Stimulated activated CD4-positive, alpha-beta T cell treated with anti-CD3 and anti-CD28 coated beads, Interleukin-2, amount 100 ng/mL, for 48 hours (primary cell): ENCODE measurements at regions not wholly inside any gene's neighbourhood (a gene's known extent, or its start where the extent isn't known, plus 50 kb on each side); places are given as distances from the start of the nearest gene placed in this dataset.
"Not testable (repeated sequence)": the region's sequence is repeated elsewhere in the genome, so short reads cannot be mapped to it uniquely, and the experiment has no call there.

Source experiments
- DNase-seq, 2 donors: peaks; one replicate each; pipeline ENCODE4 v3.0.0-alpha.2; 2020

DNA sequence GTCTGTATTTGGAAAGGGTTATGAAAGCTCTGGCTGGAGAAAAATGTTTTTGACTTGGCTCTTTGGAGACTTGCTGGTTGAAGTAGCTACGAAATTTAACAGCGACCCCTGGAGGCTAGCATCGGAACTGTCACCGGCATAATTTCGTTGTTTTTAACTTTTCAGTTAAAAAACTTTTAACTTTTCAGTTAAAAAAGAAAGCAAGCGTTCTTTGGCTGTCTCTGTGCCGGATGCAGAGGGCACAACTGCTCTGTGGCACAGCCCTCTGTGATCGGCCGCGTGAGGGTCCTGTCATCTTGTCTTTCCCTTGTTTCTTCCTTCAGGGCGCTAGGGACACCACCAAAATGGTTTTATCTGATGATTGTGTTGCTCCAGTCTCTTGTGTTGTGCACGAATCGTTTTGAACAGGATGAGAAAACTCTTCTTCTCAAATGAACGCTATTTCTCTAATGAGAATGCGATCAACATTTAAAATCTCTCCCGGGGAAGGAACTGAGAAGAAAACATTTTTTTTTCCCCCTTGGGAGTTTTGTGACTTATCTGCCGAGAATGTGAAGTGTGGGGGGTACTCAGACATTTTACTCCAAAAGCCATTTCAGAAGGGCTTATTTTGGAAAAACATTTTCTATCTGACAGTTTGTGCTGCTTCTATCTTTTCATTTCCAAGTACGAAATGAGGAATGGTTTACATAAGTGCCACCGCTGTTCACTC lies 57.1 kb downstream of the ADCYAP1 start:
- DNase-seq: peak; percentile 46 to 57

DNA sequence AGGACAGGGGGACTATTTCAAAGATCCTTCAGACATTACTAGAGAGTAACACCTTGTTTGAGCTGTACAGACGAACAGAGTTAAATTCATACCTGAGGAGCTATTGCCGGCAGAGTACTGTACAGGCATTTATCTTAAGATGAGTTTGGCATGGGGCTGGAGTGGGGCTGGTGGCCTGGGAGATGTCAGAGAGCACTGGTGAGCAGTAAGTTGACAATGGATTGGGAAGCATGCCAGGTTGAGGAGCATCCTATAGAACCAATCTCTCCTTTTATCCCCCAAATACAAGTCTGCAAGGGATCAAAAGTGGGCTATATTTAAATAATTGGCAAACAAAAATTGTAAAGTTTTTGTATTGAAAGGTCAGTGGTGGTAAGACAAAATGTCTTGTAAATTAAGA lies 58.6 kb downstream of the ADCYAP1 start:
- DNase-seq: no peak

DNA sequence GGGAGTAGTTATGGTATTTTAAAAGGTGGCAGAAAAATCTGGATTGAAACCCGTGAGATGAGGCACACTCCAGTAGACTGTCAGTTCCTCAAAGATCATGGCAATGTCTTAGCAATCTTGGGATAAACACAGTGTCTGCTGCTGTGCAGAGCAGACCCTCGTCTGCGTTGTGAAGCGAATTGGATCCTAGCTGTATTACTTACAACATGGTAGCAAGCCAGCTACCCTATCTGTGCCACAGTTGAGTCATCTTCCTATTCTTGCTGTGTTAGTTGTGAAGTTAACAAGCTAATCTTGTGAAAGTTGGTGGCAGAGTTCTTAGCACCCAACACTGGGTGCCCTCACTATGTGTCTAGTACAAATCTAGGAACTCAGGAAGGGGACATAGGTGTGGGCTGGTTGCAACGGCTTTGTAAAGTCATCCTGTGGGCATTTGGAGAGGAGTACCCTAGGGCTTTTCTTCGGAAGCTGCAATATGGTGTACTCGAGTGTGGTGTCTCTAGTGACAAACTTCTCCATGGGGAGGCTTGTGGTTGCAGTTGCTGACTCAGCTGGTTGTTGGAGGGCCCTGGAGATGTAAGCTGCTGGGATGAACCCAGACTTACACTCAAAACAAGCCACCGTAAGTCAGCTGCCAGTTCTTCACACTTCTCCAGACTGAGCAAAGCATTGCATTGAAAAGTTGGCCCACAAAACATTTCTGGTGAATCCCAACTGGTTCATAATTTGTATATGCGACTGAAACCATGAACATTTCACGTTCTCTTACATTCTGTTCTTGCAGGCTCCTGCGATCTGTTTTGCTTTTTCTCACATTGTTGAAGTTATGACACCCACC lies 61.5 kb downstream of the ADCYAP1 start:
- DNase-seq: no peak

DNA sequence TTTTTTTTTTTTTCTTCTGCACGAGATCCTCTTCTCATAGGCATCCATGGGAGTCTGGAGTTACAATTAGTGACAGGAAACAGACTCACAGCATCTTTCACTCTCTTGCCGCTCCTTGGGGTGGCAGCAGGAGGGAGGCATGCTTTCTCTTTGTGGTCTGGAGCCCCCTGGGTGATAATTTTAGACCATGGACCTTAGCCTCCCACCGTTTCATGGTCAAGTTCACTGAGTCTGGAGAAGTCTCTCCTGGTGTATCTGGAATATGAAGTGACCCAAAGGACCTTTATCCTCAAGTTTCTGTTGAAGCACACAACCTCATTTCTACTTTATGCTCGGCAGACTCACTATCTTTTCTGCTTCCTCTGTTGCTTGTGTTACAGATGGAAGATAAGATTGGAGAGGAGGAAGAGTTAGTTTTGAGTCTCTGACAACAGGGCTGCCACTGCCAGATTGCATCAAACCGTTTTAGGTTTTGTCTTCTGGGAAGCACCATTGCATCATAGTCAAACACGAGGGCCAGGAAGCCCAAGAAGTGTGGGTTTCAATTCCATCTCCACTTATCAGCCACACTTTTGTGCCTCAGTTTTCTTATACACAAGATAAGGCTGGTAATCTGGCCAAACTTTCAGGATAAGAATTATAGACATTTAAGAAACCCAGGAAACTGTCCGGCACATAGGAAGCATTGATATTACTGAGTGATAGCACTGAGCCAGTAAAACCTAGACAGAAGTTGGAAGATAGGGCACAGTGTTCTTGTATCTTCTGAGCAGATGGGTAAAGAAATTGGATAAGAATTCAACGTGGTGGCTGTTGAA lies 62.3 kb downstream of the ADCYAP1 start:
- DNase-seq: no peak

DNA sequence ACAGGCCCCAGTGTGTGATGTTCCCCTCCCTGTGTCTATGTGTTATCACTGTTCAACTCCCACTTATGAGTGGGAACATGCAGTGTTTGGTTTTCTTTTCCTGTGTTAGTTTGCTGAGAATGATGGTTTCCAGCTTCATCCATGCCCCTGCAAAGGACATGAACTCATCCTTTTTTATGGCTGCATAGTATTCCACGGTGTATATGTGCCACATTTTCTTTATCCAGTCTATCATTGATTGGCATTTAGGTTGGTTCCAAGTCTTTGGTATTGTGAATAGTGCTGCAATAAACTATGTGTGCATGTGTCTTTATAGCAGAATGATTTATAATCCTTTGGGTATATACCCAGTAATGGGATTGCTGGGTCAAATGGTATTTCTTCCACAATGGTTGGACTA lies 64.2 kb downstream of the ADCYAP1 start:
- DNase-seq: not testable (repeated sequence)

DNA sequence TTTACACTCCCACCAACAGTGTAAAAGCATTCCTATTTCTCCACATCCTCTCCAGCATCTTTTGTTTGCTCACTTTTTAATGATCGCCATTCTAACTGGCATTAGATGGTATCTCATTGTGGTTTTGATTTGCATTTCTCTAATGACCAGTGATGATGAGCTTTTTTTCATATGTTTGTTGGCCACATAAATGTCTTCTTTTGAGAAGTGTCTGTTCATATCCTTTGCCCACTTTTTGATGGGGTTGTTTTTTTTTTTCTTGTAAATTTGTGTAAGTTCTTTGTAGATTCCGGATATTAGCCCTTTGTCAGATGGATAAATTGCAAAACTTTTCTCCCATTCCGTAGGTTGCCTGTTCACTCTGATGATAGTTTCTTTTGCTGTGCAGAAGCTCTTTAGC lies 64.6 kb downstream of the ADCYAP1 start:
- not testable (repeated sequence) for DNase-seq

DNA sequence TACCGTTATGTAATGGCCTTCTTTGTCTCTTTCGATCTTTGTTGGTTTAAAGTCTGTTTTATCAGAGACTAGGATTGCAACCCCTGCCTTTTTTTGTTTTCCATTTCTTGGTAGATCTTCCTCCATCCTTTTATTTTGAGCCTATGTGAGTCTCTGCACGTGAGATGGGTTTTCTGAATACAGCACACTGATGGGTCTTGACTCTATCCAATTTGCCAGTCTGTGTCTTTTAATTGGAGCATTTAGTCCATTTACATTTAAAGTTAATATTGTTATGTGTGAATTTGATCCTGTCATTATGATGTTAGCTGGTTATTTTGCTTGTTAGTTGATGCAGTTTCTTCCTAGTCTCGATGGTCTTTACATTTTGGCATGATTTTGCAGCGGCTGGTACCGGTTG lies 69.9 kb downstream of the ADCYAP1 start:
- not testable (repeated sequence) for DNase-seq

DNA sequence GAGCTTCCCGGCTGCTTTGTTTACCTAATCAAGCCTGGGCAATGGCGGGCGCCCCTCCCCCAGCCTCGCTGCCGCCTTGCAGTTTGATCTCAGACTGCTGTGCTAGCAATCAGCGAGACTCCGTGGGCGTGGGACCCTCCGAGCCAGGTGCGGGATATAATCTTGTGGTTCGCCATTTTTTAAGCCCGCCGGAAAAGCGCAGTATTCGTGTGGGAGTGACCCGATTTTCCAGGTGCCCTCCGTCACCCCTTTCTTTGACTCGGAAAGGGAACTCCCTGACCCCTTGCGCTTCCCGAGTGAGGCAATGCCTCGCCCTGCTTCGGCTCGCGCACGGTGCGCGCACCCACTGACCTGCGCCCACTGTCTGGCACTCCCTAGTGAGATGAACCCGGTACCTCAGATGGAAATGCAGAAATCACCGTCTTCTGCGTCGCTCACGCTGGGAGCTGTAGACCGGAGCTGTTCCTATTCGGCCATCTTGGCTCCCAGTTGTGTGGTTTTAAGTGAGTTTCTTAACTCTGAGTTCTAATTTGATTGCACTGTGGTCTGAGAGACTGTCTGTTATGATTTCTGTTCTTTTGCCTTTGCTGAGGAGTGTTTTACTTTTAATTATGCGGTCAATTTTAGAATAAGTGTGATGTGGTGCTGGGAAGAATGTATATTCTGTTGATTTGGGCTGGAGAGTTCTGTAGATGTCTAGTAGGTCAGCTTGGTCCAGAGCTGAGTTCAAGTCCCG lies 71.9 kb downstream of the ADCYAP1 start:
- DNase-seq: not testable (repeated sequence)

DNA sequence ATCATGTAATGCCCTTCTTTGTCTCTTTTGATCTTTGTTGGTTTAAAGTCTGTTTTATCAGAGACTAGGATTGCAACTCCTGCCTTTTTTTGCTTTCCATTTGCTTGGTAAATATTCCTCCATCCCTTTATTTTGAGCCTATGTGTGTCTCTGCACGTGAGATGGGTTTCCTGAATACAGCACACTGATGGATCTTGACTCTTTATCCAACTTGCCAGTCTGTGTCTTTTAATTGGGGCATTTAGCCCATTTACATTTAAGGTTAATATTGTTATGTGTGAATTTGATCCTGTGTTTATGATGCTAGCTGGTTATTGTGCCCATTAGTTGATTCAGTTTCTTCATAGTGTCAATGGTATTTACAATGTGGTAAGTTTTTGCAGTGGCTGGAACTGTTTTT lies 72.7 kb downstream of the ADCYAP1 start:
- DNase-seq: not testable (repeated sequence)

DNA sequence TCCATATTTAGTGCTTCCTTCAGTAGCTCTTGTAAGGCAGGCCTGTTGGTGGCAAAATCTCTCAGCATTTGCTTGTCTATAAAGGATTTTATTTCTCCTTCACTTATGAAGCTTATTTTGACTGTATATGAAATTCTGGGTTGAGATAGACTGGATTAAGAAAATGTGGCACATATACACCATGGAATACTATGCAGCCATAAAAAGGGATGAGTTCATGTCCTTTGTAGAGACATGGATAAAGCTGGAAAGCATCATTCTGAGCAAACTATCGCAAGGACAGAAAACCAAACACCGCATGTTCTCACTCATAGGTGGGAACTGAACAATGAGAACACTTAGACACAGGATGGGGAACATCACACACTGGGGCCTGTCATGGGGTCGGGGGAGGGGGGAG lies 73.1 kb downstream of the ADCYAP1 start:
- not testable (repeated sequence) for DNase-seq

DNA sequence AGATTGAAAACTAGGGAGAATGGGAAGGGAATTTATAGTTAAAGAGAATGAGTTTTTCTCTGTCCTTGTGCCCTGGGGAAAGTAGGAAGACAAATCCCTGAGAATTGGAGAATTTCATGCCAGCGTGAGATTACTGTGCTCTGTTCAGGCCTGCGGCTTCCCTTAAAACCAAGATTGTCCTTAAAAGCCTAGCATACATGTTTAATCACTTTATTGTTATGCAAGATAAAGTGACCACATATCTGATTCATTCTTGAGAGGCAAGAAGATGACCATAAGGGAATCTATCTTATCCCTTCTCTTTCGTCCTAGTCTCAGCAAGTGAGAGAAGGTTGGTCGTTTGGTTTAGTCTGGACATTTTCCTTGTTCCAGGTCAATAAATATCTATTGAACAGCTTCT lies 75.9 kb downstream of the ADCYAP1 start:
- DNase-seq: no peak

DNA sequence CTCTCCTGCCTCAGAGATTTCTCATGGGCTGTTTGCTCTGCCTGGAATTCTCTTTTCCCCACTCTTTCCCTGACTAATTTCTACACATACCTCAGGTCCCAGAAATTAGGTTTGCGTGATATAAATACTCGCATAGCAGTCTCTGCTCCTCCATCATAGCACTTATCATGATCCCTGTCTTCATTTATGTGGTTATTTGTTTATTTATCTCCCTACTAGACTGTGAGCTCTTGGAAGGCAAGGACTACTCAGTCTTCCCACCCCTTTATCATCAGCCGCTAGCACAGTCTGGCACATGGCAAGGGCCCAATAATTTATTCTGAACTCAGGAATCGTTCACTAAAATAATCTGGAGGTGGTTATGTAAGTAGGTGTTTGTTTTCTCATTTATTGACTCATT lies 79.3 kb downstream of the ADCYAP1 start:
- DNase-seq: no peak

DNA sequence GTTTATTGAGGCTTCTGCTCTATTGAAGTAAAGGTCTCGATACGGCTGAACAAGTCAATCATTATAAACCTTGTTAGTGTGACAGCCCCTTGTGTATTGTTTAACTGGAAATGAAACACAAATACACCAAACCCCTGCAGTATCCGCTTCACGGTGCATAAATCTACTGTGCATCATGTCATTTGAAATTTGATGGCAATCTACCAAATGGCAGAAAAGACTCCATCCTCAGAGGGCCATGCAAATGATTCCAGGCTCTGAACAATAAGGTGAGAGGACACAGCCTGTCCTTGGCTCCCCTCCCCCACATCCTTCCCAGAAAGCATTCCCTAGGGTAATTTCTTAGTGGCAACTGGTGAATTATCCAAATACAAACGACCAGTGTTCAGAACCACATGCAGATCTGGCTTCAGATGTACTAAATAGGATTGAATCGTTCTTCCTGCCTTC lies 80.6 kb downstream of the ADCYAP1 start:
- DNase-seq: no peak

DNA sequence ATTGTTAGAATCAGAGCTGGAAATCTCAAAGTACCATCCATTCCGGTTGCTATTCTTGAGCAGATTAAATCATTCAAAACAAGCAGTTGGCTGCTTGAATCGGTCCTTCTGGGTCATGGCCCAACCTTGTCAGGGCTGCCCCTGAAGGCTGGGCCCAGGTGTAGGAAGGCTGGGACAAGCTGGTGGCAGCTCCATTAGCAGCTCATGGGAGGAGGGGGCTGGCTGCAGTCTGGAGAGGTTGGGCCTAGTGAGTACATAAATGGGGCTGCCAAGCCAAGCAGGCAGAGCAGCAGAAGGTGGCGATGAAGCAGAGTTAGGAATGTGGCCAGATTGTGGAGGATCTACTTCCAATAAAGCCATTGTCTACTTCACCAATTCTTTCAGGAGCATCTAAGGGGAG lies 81.4 kb downstream of the ADCYAP1 start:
- DNase-seq: no peak

DNA sequence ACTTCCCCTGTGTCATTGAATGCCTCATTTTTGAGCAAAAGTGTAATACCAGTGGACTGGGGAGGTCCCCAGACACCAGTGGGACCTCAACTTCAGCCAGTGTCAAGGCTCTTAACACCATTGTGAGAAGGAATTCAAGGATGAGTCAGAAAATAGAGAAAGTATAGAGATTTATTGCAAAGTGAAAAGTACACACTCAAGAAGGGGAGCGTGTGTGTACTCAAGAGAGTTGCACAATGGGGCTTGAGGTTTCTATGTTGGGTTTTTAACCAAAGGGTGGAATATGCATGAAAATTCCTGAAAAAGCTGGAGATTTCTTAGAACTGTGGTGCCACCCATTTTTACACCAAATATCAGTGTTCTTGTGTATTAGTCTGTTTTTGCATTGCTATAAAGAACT lies 81.9 kb downstream of the ADCYAP1 start:
- DNase-seq: no peak

DNA sequence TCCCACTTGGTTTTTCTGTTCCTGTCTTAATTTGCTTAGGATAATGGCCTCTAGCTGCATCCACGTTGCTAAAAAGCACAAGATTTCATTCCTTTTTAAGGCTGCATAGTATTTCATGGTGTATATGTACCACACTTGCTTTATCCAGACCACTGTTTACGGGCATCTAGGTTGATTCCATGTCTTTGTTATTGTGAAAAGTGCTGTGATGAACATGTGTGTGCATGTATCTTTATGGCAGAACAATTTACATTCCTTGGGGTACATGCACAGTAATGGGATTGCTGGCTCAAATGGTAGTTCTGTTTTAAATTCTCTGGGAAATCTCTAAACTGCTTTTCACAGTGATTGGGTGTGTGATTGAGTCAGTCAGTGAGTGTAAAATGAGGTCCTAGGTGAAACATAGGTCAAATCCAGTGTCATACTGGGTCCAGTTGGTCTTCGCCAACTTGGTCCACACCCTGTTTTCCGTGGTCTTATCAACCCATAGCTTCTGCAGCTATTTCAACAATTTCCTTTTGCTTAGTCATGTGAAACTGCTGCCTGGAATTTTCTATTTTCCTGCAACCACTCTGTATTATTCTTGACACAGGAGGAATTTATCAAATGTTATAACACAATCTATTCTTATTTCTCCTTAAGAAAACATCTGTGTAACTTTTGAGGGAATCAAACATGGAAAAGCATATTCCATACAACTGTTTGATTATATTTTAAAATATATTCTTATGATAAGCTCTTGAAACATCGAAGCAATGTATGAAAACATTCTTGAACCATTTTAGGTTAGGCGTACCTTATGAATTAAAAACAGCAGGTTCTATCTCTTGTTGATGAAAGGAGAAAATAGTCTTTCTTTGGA lies 82.9 kb downstream of the ADCYAP1 start:
- no peak for DNase-seq

DNA sequence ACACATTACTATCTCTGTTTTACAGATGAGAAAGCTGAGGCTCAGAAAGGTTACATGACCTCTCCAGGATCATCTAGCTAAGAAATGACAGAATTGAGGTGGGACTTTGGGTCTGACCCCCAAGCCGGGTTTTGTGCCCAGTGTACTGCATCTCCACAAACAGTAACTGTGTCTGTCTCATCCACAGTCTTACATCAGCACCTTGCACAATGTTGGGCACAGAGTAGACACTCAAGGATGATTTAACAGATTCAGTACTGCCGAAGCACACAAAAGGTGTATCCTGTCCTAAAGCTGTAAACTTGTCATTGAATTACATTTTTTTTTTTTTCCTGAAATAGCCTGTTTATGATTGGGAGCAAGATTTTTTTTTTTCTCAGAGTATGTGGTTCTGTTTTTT lies 84.8 kb downstream of the ADCYAP1 start:
- DNase-seq: no peak

DNA sequence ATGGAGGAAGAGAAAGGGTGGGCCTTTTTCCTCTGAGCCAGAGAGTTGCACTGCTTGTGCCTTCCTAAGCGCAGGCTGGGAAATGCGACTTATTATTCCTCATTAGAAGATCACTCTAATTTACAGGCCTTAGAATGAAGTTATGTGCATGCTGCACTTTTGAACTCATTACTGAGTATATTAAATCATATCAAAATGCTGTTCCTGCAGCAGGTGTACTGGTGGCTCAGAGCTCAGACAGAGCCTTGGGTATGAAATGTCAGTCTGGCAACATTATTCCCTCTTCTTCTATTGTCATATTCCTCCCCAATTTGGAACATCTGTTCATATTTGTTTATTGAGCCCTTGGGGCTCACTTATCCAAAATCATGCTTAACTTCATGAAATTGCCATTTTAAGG lies 85.5 kb downstream of the ADCYAP1 start:
- no peak for DNase-seq

DNA sequence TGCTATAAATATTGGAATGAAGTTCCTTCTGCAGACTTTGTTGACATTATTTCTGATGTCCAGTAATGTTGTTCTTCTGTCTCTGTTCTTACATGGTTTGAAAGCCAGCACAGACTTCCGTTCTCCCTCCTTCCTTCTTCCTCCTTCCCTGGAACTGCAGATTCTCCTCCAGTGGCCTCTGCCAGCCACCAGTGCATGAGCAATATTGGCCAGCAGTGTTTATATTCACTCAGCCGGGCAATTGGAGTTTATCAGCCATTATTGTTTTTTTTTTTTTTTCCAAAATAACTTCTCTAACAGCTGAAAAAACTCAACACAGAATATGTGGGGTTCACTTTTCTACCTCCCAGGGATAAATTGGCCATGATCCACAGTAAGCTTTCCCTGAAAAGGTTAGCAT lies 86.8 kb downstream of the ADCYAP1 start:
- no peak for DNase-seq

DNA sequence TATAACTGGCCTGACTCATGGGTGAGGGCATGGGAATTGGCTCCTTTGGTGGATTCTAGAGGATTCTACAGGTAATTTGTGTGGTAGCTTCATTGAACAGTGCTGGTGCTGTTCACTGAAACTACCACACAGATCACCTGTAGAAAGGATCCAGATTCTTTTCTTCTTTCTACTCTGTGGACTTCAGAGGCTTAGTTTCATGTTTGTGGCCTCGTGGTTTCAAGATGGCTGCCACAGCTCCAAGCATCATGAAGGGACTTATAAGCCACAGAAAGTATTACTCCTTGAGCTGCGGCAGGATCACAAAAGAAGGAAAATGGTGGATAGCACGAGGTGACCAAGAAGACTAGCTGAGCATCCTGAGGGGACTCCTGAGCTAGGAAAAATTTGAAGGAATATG lies 88.9 kb downstream of the ADCYAP1 start:
- DNase-seq: no peak

DNA sequence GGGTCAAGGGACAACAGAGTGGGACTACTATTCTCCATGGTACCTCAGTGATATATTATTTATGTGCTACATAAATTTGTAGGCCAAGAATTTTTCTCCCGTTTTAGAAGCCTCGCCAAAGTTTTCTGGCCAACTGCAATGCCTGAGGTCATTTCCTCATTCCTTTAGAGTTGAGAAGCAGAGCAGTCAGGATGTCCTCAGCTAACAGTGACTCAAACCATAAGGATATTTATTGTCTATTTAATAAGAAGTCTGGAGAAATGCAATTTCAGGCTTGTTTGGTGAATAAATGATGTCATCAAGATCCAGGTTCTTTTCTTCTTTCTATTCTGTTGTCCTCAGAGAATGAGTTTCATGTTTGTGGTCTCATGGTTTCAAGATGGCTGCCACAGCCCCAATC lies 91.0 kb downstream of the ADCYAP1 start:
- DNase-seq: no peak

DNA sequence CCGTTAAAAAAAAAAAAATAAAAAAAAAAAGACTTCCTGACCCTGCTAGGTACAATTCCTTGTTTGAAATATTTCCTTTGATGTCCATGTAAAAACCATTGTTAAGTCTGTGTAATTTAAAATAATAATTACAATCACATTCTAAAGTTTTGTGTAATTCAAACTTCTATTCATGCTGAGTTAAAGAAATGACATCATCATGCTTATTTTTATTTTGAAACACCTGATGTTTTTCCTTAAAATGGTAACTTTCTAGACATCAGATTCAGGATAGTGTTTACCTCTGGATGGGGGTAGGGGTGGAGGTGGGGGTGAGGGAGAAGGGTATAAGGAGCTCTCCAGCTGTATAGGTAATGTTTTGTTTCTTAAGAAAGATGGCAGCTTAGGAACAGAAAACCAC lies 92.8 kb downstream of the ADCYAP1 start:
- DNase-seq: no peak
